Lower leg skin (tissue), 3 donors: ENCODE measurements at regions not wholly inside any gene's neighbourhood (a gene's known extent, or its start where the extent isn't known, plus 50 kb on each side); places are given as distances from the start of the nearest gene placed in this dataset.

ENCODE experiments used
- POLR2A ChIP-seq, 2 donors: fragments of 450-650 bp; IDR thresholded peaks; one replicate each; pipeline ENCODE4 v1.6.1; 2016 to 2017; ENCODE audit warnings: antibody characterized with exemption in 2 of 2, mild to moderate bottlenecking in 1 of 2, moderate library complexity in 1 of 2
- TF ChIP-seq, protein P1 (sequence below), 3 donors: fragments of 450-650 bp; IDR thresholded peaks; one replicate each; pipeline ENCODE4 v1.5.1; 2016; ENCODE audit warnings: antibody characterized with exemption in 3 of 3, mild to moderate bottlenecking in 3 of 3, moderate library complexity in 2 of 3

DNA sequence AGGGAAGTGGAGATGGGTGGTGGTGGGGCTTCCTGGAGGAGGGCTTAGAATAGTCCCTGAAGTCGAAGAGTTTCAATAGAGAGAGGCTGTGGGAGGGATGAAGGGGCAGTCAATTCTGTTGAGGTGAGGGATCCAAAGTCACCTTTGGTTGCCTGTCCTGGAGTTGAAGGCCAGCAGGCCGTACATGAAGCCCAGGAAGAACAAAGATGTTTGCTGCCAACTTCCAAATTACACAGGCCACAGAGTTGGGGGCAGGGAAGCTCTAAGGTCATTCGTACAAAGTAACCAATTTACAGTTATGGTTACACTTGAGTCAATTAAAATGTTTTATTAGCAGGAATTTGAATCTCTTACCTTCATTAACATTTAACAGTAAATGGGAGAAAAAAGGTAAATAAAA lies 77.9 kb downstream of the FOXB1 start:
- no peak for TF ChIP-seq POLR2A (IDR thresholded peaks at IDR 0.05)
- TF ChIP-seq, protein P1, sequence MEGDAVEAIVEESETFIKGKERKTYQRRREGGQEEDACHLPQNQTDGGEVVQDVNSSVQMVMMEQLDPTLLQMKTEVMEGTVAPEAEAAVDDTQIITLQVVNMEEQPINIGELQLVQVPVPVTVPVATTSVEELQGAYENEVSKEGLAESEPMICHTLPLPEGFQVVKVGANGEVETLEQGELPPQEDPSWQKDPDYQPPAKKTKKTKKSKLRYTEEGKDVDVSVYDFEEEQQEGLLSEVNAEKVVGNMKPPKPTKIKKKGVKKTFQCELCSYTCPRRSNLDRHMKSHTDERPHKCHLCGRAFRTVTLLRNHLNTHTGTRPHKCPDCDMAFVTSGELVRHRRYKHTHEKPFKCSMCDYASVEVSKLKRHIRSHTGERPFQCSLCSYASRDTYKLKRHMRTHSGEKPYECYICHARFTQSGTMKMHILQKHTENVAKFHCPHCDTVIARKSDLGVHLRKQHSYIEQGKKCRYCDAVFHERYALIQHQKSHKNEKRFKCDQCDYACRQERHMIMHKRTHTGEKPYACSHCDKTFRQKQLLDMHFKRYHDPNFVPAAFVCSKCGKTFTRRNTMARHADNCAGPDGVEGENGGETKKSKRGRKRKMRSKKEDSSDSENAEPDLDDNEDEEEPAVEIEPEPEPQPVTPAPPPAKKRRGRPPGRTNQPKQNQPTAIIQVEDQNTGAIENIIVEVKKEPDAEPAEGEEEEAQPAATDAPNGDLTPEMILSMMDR (IDR thresholded peaks at IDR 0.05): no peak
